Type B pancreatic cell (in vitro differentiated cells): ENCODE measurements at regions not wholly inside any gene's neighbourhood (a gene's known extent, or its start where the extent isn't known, plus 50 kb on each side); places are given as distances from the start of the nearest gene placed in this dataset.

Source experiments
- DNase-seq: peaks from one replicate; pipeline ENCODE4 v3.0.0; 2021; ENCODE audit warnings: mixed read lengths; ENCODE audit not compliant: unreplicated experiment; ENCODE audit errors: extremely low spot score
- H3K27ac Mint-ChIP-seq: 2 replicates; pipeline ENCODE4 v1.8.0; 2021; ENCODE audit warnings: mild to moderate bottlenecking, mixed read lengths
- H3K27me3 Mint-ChIP-seq: 2 replicates; pipeline ENCODE4 v1.8.0; 2021; ENCODE audit warnings: mixed read lengths
- H3K36me3 Mint-ChIP-seq: 2 replicates; pipeline ENCODE4 v1.8.0; 2021; ENCODE audit warnings: mixed read lengths
- H3K4me1 Mint-ChIP-seq: one replicate; pipeline ENCODE4 v1.8.0; 2021; ENCODE audit warnings: mixed read lengths; ENCODE audit not compliant: unreplicated experiment
- H3K4me3 Mint-ChIP-seq: 2 replicates; pipeline ENCODE4 v1.8.0; 2021; ENCODE audit warnings: mild to moderate bottlenecking, mixed read lengths
- H3K9me3 Mint-ChIP-seq: 2 replicates; pipeline ENCODE4 v1.8.0; 2021; ENCODE audit warnings: mixed read lengths
- CTCF ChIP-seq: fragments of 200-600 bp; sonication (generic); conservative IDR thresholded peaks from 2 replicates; pipeline ENCODE4 v1.5.0; 2021; ENCODE audit warnings: antibody characterized with exemption, mild to moderate bottlenecking

DNA sequence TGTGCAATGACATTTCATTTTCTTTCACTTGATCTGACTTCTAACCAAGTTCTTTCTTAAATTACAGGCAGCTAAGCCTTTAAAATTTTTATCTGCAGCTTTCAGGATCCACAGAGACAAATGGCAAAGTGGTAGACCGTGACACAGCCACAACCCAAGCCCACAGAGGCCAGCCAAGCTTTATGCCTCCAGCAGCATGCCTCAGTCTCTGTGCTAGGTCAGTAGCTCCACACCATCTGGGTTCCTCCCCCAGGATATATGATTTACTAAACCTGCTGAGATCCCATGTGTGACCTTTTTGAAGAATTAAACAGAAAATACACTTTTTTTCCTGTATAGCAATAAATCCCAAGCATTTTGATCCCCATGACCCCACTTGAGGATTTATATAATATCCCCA, 290.4 kb upstream of the CAND1 start:
- H3K27me3 Mint-ChIP-seq = no peaks in the 10 kb centered on the region
- no peaks in the 10 kb centered on the region for H3K36me3 Mint-ChIP-seq
- DNase-seq = no peak

GRCh38 chr12:66979251-66979650, 289.9 kb upstream of the CAND1 start:
- peaks cover 4% of the 10 kb centered on the region for H3K4me1 Mint-ChIP-seq
- TF ChIP-seq CTCF = no peak
- no peak overlapping the region for H3K27ac Mint-ChIP-seq
- H3K4me3 Mint-ChIP-seq = no peak overlapping the region
- no peaks in the 10 kb centered on the region for H3K9me3 Mint-ChIP-seq
- no peaks in the 10 kb centered on the region for H3K27me3 Mint-ChIP-seq
- DNase-seq = no peak
- H3K36me3 Mint-ChIP-seq = no peaks in the 10 kb centered on the region

More for the DNA sequence above, 290.4 kb upstream of the CAND1 start:
- Mint-ChIP-seq H3K27ac (no peak overlapping the region), H3K4me1 (peaks cover 2% of the 10 kb centered on the region), H3K4me3 (no peak overlapping the region), H3K9me3 (no peaks in the 10 kb centered on the region)
- TF ChIP-seq CTCF = no peak

DNA sequence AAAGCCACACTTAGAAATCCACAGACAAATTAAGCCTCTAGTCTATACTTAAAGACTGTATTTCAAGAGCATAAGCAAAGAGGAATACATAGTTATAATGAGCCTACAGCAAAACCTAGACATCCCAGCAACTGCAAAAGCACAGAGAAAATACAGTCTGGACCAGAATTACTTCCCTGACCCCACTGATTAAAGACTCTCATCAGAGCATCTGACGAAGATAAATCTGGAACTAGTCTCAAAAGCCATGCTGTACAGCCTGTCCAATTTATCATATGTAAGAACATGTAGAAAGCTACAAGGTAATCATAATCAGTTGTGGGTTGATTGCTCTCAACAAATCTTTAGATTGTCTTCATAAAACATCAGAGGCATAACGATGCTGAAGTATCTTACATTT, 285.1 kb upstream of the CAND1 start:
- no peak overlapping the region for H3K4me3 Mint-ChIP-seq
- H3K27ac Mint-ChIP-seq = no peak overlapping the region
- H3K4me1 Mint-ChIP-seq = peaks cover 13% of the 10 kb centered on the region
- no peaks in the 10 kb centered on the region for H3K9me3 Mint-ChIP-seq
- no peak for DNase-seq
- H3K36me3 Mint-ChIP-seq = no peaks in the 10 kb centered on the region
- TF ChIP-seq CTCF = no peak
- no peaks in the 10 kb centered on the region for H3K27me3 Mint-ChIP-seq

DNA sequence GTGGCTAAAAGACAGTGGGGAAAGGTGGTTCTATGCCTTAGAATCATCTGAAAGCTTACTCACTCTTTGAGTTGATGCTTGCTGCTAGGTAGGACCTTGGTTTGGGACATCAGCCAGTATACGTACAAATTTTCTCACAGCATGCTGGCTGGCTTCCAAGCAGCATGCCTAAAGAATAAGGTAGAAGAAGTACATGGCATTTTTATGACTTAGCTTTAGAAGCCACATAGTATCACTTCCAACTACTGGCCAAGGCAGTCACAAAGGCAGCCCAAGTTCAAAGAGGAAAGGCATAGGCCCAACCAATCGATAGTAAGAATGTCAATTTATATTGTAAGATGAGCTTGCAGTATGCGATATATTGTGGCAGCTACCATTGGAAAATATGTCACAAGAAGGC, 284.2 kb upstream of the CAND1 start:
- DNase-seq = no peak
- no peaks in the 10 kb centered on the region for H3K27me3 Mint-ChIP-seq
- H3K4me3 Mint-ChIP-seq = no peak overlapping the region
- no peak for TF ChIP-seq CTCF
- H3K27ac Mint-ChIP-seq = no peak overlapping the region
- H3K4me1 Mint-ChIP-seq = peaks cover 17% of the 10 kb centered on the region
- H3K9me3 Mint-ChIP-seq = no peaks in the 10 kb centered on the region
- no peaks in the 10 kb centered on the region for H3K36me3 Mint-ChIP-seq

DNA sequence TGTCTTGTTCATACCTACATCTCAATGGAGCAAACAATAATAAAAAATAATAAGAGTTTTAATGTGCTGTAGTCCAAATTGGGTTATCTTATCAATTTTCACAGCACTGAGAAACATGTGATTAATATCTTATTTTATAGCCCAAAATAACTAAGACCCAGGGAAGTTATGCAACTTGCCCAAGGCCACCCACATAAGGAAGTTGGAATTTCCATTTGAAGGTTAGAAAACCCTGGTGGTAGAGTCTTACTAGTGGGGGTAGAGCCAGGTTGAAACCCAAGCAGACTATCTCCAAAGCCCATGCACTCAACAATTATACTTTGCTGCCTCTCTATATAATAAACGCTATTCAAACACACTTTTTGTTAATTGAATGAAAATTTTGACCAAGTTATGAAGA, 270.0 kb upstream of the CAND1 start:
- Mint-ChIP-seq H3K27ac (no peak overlapping the region), H3K4me3 (no peak overlapping the region), H3K4me1 (no peaks in the 10 kb centered on the region), H3K9me3 (no peaks in the 10 kb centered on the region), H3K36me3 (no peaks in the 10 kb centered on the region), H3K27me3 (no peaks in the 10 kb centered on the region)
- no peak for TF ChIP-seq CTCF
- no peak for DNase-seq

GRCh38 chr12:67001251-67001650, 267.9 kb upstream of the CAND1 start:
- TF ChIP-seq CTCF = no peak
- Mint-ChIP-seq H3K27ac (no peak overlapping the region), H3K27me3 (no peaks in the 10 kb centered on the region), H3K9me3 (no peaks in the 10 kb centered on the region), H3K4me1 (no peaks in the 10 kb centered on the region), H3K4me3 (no peak overlapping the region), H3K36me3 (no peaks in the 10 kb centered on the region)
- no peak for DNase-seq
